Vagina (tissue), 2 donors: ENCODE measurements at regions not wholly inside any gene's neighbourhood (a gene's known extent, or its start where the extent isn't known, plus 50 kb on each side); places are given as distances from the start of the nearest gene placed in this dataset.

Source experiments
- DNase-seq, 2 donors: peaks; one replicate each; pipeline ENCODE4 v3.0.0-alpha.2; 2017; ENCODE audit errors: extremely low spot score in 2 of 2
- H3K27ac ChIP-seq: fragments of 200-600 bp; sonication (generic); one replicate; pipeline ENCODE4 v1.5.1; 2019
- H3K27me3 ChIP-seq: fragments of 200-600 bp; sonication (generic); one replicate; pipeline ENCODE4 v1.5.1; 2019
- H3K36me3 ChIP-seq, 2 donors: fragments of 200-600 bp; sonication (generic); one replicate each; pipeline ENCODE4 v1.5.1; 2017 to 2019
- H3K4me1 ChIP-seq: fragments of 200-600 bp; sonication (generic); one replicate; pipeline ENCODE4 v1.5.1; 2019
- H3K4me3 ChIP-seq, 2 donors: fragments of 200-600 bp; sonication (generic); 1 replicate in 1 of 2; 2 replicates in 1 of 2; pipeline ENCODE4 v1.5.1; 2016 to 2019
- H3K9me3 ChIP-seq: fragments of 200-600 bp; sonication (generic); one replicate; pipeline ENCODE4 v1.5.1; 2019
- POLR2A ChIP-seq, 2 donors: fragments of 450-650 bp; IDR thresholded peaks; one replicate each; pipeline ENCODE4 v1.6.1; 2017; ENCODE audit warnings: antibody characterized with exemption in 2 of 2, mild to moderate bottlenecking in 2 of 2, moderate library complexity in 2 of 2
- POLR2AphosphoS5 ChIP-seq, 2 donors: sonication (generic); formaldehyde crosslinking; IDR thresholded peaks; one replicate each; pipeline ENCODE4 v1.9.0; 2017; ENCODE audit warnings: antibody characterized with exemption in 2 of 2, mild to moderate bottlenecking in 2 of 2, low read depth in 1 of 2; ENCODE audit not compliant: insufficient read depth in 1 of 2
- intact Hi-C: fragments of 100-400 bp; cut with DNase I; formaldehyde crosslinking; loops from one replicate; pipeline ENCODE4 v1.15.1; 2023
- TF ChIP-seq, protein P1 (sequence below), 3 experiments: fragments of 450-650 bp in 2 of 3; fragments of 200-600 bp in 1 of 3; sonication (generic) in 1 of 3; IDR thresholded peaks; one replicate each; pipeline ENCODE4 v1.5.1; 2017 to 2019; ENCODE audit warnings: antibody characterized with exemption in 3 of 3, mild to moderate bottlenecking in 2 of 3, moderate library complexity in 2 of 3

DNA sequence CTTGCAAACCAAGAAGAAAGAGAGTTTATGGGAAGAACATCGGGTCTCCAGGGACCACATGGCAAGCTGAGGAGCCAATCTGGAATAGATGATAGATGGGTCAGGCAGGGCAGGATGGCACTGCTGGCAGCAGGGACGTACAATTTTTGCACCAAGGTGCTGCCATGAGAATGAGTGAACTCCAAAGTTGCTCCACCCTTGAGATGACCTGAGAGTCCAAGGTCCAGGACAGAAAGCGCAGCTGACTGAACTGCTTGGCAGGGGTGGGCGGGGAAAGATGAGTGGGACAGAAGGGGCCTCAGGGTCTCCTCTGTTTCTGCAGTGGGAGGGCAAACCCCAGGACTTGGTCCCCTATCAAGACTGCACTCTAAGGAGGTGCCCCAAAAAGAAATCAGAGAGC, 136.7 kb upstream of the GSC start:
- intact Hi-C loops, result no loop called here
- no peak for TF ChIP-seq POLR2AphosphoS5 (IDR thresholded peaks at IDR 0.05; ENCODE audit: insufficient read depth in 1 of 2, low read depth in 1 of 2)
- TF ChIP-seq, protein P1, sequence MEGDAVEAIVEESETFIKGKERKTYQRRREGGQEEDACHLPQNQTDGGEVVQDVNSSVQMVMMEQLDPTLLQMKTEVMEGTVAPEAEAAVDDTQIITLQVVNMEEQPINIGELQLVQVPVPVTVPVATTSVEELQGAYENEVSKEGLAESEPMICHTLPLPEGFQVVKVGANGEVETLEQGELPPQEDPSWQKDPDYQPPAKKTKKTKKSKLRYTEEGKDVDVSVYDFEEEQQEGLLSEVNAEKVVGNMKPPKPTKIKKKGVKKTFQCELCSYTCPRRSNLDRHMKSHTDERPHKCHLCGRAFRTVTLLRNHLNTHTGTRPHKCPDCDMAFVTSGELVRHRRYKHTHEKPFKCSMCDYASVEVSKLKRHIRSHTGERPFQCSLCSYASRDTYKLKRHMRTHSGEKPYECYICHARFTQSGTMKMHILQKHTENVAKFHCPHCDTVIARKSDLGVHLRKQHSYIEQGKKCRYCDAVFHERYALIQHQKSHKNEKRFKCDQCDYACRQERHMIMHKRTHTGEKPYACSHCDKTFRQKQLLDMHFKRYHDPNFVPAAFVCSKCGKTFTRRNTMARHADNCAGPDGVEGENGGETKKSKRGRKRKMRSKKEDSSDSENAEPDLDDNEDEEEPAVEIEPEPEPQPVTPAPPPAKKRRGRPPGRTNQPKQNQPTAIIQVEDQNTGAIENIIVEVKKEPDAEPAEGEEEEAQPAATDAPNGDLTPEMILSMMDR (IDR thresholded peaks at IDR 0.05), result no peak
- TF ChIP-seq POLR2A (IDR thresholded peaks at IDR 0.05), result no peak
- Histone ChIP-seq H3K27ac (no peak overlapping the region), H3K9me3 (no peaks in the 10 kb centered on the region), H3K4me1 (no peaks in the 10 kb centered on the region), H3K27me3 (no peaks in the 10 kb centered on the region), H3K4me3 (no peak overlapping the region), H3K36me3 (no peaks in the 10 kb centered on the region)
- no peak for DNase-seq

DNA sequence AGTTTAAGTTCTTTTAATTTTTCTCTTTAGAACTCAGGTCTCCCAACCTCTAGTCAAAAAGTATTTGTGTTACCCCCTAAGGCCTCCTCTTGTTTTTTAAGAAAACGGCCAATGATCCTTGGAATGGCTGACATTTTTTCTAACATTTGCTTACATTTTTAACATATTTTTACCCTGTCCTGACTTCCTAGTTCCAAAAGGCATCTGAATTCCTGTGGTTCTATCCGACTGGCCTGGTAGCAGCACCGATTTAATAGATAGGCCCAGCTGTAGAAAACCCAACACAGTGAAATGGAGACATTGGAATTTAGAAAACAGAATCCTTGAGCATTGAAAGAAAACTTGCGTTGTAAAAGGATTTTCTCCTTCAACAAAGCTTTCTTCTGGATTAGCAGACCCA, 134.7 kb upstream of the GSC start:
- no peaks in the 10 kb centered on the region for H3K9me3 ChIP-seq
- no peak overlapping the region for H3K27ac ChIP-seq
- intact Hi-C loops, result no loop called here
- no peaks in the 10 kb centered on the region for H3K4me1 ChIP-seq
- TF ChIP-seq POLR2AphosphoS5 (IDR thresholded peaks at IDR 0.05; ENCODE audit: insufficient read depth in 1 of 2, low read depth in 1 of 2) (no peak), POLR2A (IDR thresholded peaks at IDR 0.05) (no peak)
- H3K36me3 ChIP-seq, result no peaks in the 10 kb centered on the region
- no peak for DNase-seq
- no peak overlapping the region for H3K4me3 ChIP-seq
- no peaks in the 10 kb centered on the region for H3K27me3 ChIP-seq

DNA sequence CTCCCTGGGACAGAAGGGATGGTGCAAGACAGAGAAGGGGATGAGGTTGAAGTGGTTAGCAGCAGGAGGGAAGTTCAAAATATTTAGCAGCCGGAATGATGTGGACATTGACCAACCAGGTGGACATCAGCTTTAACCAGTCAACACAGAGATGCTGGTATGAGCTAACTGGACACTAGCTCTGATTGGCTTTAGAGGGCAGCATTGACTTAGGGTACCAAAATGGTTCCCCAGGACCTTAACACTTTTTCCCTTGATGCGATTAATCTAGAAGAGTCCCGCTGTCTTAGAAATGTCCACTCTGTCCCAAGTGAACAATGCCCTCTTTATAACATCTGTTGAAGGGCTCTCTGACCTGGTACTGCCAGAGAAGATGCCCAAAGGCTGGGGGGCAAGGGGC, 134.0 kb upstream of the GSC start:
- intact Hi-C loops, result no loop called here
- Histone ChIP-seq H3K27me3 (no peaks in the 10 kb centered on the region), H3K36me3 (no peaks in the 10 kb centered on the region), H3K4me1 (no peaks in the 10 kb centered on the region), H3K4me3 (no peak overlapping the region), H3K27ac (no peak overlapping the region), H3K9me3 (no peaks in the 10 kb centered on the region)
- DNase-seq, result no peak
- TF ChIP-seq, protein P1 (IDR thresholded peaks at IDR 0.05), result no peak
- no peak for TF ChIP-seq POLR2AphosphoS5 (IDR thresholded peaks at IDR 0.05; ENCODE audit: insufficient read depth in 1 of 2, low read depth in 1 of 2)
- no peak for TF ChIP-seq POLR2A (IDR thresholded peaks at IDR 0.05)

DNA sequence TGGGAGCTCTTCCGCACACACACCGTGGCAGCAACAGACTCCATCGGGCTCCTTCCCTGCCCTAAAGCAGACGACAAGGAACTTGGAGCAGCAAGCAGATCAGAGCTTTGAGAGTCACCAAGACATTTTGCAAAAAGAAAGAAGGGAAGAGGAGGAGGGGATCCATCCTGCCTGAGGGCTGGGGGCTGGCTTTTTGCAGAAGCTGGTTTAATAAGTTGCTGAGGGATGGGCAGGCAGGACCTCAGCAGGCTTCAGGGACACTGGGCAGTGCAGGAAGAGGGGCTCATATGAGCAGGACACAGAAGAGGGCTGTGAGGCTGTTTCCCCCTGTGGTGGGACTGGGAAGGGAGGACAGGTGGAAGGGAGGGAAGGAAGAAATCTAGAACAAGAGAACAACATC, 133.4 kb upstream of the GSC start:
- Histone ChIP-seq H3K9me3 (no peaks in the 10 kb centered on the region), H3K4me3 (no peak overlapping the region), H3K36me3 (no peaks in the 10 kb centered on the region), H3K27ac (no peak overlapping the region), H3K27me3 (no peaks in the 10 kb centered on the region), H3K4me1 (no peaks in the 10 kb centered on the region)
- TF ChIP-seq, protein P1 (IDR thresholded peaks at IDR 0.05), result no peak
- TF ChIP-seq POLR2A (IDR thresholded peaks at IDR 0.05), result no peak
- TF ChIP-seq POLR2AphosphoS5 (IDR thresholded peaks at IDR 0.05; ENCODE audit: insufficient read depth in 1 of 2, low read depth in 1 of 2), result no peak
- DNase-seq, result no peak
- intact Hi-C loops, result no loop called here

DNA sequence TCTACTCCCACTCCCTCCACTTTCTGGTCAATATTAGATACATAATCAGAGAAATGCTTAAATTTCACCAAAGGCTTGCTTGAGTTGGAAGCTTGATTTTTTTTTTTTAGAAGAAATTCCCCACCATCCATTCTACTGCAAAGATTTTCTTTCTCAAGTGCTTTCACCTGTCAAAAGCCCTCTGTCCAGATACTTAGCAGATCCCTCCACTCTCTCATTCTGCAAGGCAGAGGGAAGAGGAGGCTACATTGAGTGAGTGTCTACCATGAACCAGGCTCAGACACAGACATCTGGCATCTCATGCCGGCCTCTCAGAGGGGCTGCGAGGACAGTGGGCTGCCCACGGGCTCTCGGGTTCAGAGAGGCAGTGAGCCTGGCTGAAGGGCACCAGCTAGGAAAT, 127.6 kb upstream of the GSC start:
- H3K4me1 ChIP-seq, result no peaks in the 10 kb centered on the region
- TF ChIP-seq POLR2AphosphoS5 (IDR thresholded peaks at IDR 0.05; ENCODE audit: insufficient read depth in 1 of 2, low read depth in 1 of 2), result no peak
- TF ChIP-seq, protein P1 (IDR thresholded peaks at IDR 0.05), result no peak
- no peak for TF ChIP-seq POLR2A (IDR thresholded peaks at IDR 0.05)
- no peak for DNase-seq

DNA sequence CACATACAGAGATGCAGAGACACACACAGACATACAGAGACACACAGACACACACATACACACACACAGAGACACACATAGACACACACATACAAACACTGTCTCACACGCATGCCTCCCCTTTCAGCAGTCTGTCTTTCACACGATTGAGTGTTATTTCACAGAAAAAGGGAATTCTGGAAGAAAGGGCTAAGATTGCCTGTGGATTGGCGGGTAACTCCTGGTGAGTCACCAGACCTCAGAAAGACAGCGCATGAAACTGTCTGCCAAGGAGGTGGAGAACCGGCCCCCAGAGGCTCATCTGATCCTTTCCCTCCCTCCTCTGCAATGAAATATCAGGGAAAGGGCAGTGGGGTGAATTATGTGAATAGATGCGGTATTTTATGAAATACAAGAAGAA, 127.2 kb upstream of the GSC start:
- no peaks in the 10 kb centered on the region for H3K27me3 ChIP-seq
- TF ChIP-seq, protein P1 (IDR thresholded peaks at IDR 0.05), result no peak
- no peak for TF ChIP-seq POLR2AphosphoS5 (IDR thresholded peaks at IDR 0.05; ENCODE audit: insufficient read depth in 1 of 2, low read depth in 1 of 2)
- no peak for TF ChIP-seq POLR2A (IDR thresholded peaks at IDR 0.05)
- intact Hi-C loops, result no loop called here
- no peak overlapping the region for H3K27ac ChIP-seq
- no peak for DNase-seq
- no peak overlapping the region for H3K4me3 ChIP-seq
- no peaks in the 10 kb centered on the region for H3K36me3 ChIP-seq
- no peaks in the 10 kb centered on the region for H3K9me3 ChIP-seq
- H3K4me1 ChIP-seq, result no peaks in the 10 kb centered on the region

More for the DNA sequence above, 127.6 kb upstream of the GSC start:
- no peaks in the 10 kb centered on the region for H3K9me3 ChIP-seq
- no peaks in the 10 kb centered on the region for H3K27me3 ChIP-seq
- intact Hi-C loops, result no loop called here
- H3K36me3 ChIP-seq, result no peaks in the 10 kb centered on the region
- H3K27ac ChIP-seq, result no peak overlapping the region
- no peak overlapping the region for H3K4me3 ChIP-seq
